Fibroblast of skin of left quadriceps (primary cell): ENCODE measurements at regions not wholly inside any gene's neighbourhood (a gene's known extent, or its start where the extent isn't known, plus 50 kb on each side); places are given as distances from the start of the nearest gene placed in this dataset.

Source experiments
- DNase-seq, 2 experiments: peaks; one replicate each; pipeline ENCODE4 v3.0.0-alpha.2; 2013; ENCODE audit warnings: low read depth in 2 of 2

GRCh38 chr5:98492258-98492657, 281.2 kb upstream of the RGMB start:
- no peak for DNase-seq

GRCh38 chr5:98497418-98497817, 276.0 kb upstream of the RGMB start:
- DNase-seq, result no peak

- DNase-seq, result no peak
Measured at GRCh38 chr5:98498028-98498427, 275.4 kb upstream of the RGMB start.

- no peak for DNase-seq
Measured at GRCh38 chr5:98499892-98500291, 273.6 kb upstream of the RGMB start.

GRCh38 chr5:98500811-98501210, 272.7 kb upstream of the RGMB start:
- DNase-seq, result no peak

- DNase-seq, result no peak
Measured at GRCh38 chr5:98503616-98504015, 269.8 kb upstream of the RGMB start.

- no peak for DNase-seq
Measured at GRCh38 chr5:98504505-98504904, 269.0 kb upstream of the RGMB start.

- no peak for DNase-seq
Measured at GRCh38 chr5:98510143-98510985, 263.1 kb upstream of the RGMB start.

- no peak for DNase-seq
Measured at GRCh38 chr5:98513380-98513779, 260.1 kb upstream of the RGMB start.

- DNase-seq, result no peak
Measured at GRCh38 chr5:98514215-98514614, 259.2 kb upstream of the RGMB start.

GRCh38 chr5:98516701-98517100, 256.8 kb upstream of the RGMB start:
- DNase-seq, result no peak

- no peak for DNase-seq
Measured at GRCh38 chr5:98517560-98518366, 255.7 kb upstream of the RGMB start.

GRCh38 chr5:98518754-98519153, 254.7 kb upstream of the RGMB start:
- DNase-seq, result no peak

- DNase-seq, result peak; percentile 67 to 71
Measured at GRCh38 chr5:98519571-98519970, 253.9 kb upstream of the RGMB start.

GRCh38 chr5:98521821-98522220, 251.6 kb upstream of the RGMB start:
- no peak for DNase-seq

- no peak for DNase-seq
Measured at GRCh38 chr5:98524773-98525172, 248.7 kb upstream of the RGMB start.

- DNase-seq, result no peak
Measured at GRCh38 chr5:98527846-98528245, 245.6 kb upstream of the RGMB start.

GRCh38 chr5:98529321-98529720, 244.1 kb upstream of the RGMB start:
- DNase-seq, result no peak

- DNase-seq, result no peak
Measured at GRCh38 chr5:98530224-98530623, 243.2 kb upstream of the RGMB start.

GRCh38 chr5:98535901-98536300, 237.6 kb upstream of the RGMB start:
- DNase-seq, result no peak

- no peak for DNase-seq
Measured at GRCh38 chr5:98540056-98540455, 233.4 kb upstream of the RGMB start.

GRCh38 chr5:98541641-98542040, 231.8 kb upstream of the RGMB start:
- DNase-seq, result no peak

GRCh38 chr5:98543490-98543889, 230.0 kb upstream of the RGMB start:
- DNase-seq, result no peak
